ENCODE measurements at regions not wholly inside any gene's neighbourhood (a gene's known extent, or its start where the extent isn't known, plus 50 kb on each side); places are given as distances from the start of the nearest gene placed in this dataset.

DNA sequence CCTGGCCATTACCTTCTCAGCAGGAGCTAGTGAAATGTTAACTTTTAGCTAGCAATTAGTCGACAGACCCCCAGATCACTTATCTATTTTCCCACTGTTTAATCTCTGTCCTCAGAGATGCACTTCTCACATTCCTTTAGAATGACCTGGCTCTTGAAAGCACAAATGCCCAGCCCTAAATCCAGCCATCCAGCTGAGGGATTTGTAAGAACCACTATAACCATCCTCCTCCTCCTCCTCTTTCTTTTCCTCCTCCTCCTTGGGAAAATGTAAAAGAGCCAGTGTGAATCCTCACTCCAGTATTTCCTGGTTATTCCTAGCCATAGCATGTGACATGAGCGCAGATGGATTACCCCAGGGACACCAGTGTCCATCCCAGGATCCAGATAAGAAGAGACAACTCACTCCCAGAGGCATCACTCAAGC, 124.3 kb downstream of the ENC1 start:
- TF ChIP-seq, protein P1, sequence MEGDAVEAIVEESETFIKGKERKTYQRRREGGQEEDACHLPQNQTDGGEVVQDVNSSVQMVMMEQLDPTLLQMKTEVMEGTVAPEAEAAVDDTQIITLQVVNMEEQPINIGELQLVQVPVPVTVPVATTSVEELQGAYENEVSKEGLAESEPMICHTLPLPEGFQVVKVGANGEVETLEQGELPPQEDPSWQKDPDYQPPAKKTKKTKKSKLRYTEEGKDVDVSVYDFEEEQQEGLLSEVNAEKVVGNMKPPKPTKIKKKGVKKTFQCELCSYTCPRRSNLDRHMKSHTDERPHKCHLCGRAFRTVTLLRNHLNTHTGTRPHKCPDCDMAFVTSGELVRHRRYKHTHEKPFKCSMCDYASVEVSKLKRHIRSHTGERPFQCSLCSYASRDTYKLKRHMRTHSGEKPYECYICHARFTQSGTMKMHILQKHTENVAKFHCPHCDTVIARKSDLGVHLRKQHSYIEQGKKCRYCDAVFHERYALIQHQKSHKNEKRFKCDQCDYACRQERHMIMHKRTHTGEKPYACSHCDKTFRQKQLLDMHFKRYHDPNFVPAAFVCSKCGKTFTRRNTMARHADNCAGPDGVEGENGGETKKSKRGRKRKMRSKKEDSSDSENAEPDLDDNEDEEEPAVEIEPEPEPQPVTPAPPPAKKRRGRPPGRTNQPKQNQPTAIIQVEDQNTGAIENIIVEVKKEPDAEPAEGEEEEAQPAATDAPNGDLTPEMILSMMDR (IDR thresholded peaks at IDR 0.05; ENCODE audit: borderline replicate concordance, extremely low read depth, low read length, poor library complexity, severe bottlenecking): no peak
- TF ChIP-seq EZH2 (IDR thresholded peaks at IDR 0.05; ENCODE audit: borderline replicate concordance, low read depth, low read length, severe bottlenecking): no peak
